Mucosa of stomach (tissue), 1 donor: ENCODE measurements at regions not wholly inside any gene's neighbourhood (a gene's known extent, or its start where the extent isn't known, plus 50 kb on each side); places are given as distances from the start of the nearest gene placed in this dataset.

ENCODE experiments used
- H3K27me3 ChIP-seq: one replicate; pipeline ENCODE4 v1.7.0; 2013; ENCODE audit warnings: mild to moderate bottlenecking, low read length; ENCODE audit not compliant: control insufficient read depth, insufficient read depth
- H3K36me3 ChIP-seq: one replicate; pipeline ENCODE4 v1.7.0; 2013; ENCODE audit warnings: low read length; ENCODE audit not compliant: control insufficient read depth, insufficient read depth
- H3K4me1 ChIP-seq: one replicate; pipeline ENCODE4 v1.7.0; 2013; ENCODE audit warnings: mild to moderate bottlenecking, low read length; ENCODE audit not compliant: control insufficient read depth, insufficient read depth
- H3K4me3 ChIP-seq: one replicate; pipeline ENCODE4 v1.7.0; 2013; ENCODE audit warnings: low read length
- H3K9ac ChIP-seq: one replicate; pipeline ENCODE4 v1.7.0; 2013; ENCODE audit warnings: mild to moderate bottlenecking, low read length, moderate library complexity
- H3K9me3 ChIP-seq: one replicate; pipeline ENCODE4 v1.7.0; 2013; ENCODE audit warnings: mild to moderate bottlenecking, low read length, moderate library complexity; ENCODE audit not compliant: control insufficient read depth
- donor health status: Pancreatic carcinoma.

GRCh38 chrX:20477836-20478524, 211.3 kb upstream of the RPS6KA3 start:
- no peaks in the 10 kb centered on the region for H3K4me1 ChIP-seq
- H3K27me3 ChIP-seq, result no peaks in the 10 kb centered on the region
- H3K9ac ChIP-seq, result no peak overlapping the region
- H3K4me3 ChIP-seq, result no peak overlapping the region
- no peaks in the 10 kb centered on the region for H3K36me3 ChIP-seq
- no peaks in the 10 kb centered on the region for H3K9me3 ChIP-seq

GRCh38 chrX:20477219-20477618, 210.5 kb upstream of the RPS6KA3 start:
- no peak overlapping the region for H3K9ac ChIP-seq
- H3K4me3 ChIP-seq, result no peak overlapping the region
- H3K9me3 ChIP-seq, result no peaks in the 10 kb centered on the region
- H3K4me1 ChIP-seq, result no peaks in the 10 kb centered on the region
- no peaks in the 10 kb centered on the region for H3K27me3 ChIP-seq
- no peaks in the 10 kb centered on the region for H3K36me3 ChIP-seq

- H3K27me3 ChIP-seq, result no peaks in the 10 kb centered on the region
- H3K4me3 ChIP-seq, result no peak overlapping the region
- H3K9me3 ChIP-seq, result no peaks in the 10 kb centered on the region
- no peaks in the 10 kb centered on the region for H3K4me1 ChIP-seq
- H3K36me3 ChIP-seq, result no peaks in the 10 kb centered on the region
- H3K9ac ChIP-seq, result no peak overlapping the region
These were observed 206.0 kb upstream of the RPS6KA3 start for GRCh38 chrX:20472620-20473258.

- Histone ChIP-seq H3K36me3 (no peaks in the 10 kb centered on the region), H3K9ac (no peak overlapping the region), H3K4me1 (no peaks in the 10 kb centered on the region), H3K9me3 (no peaks in the 10 kb centered on the region), H3K27me3 (no peaks in the 10 kb centered on the region), H3K4me3 (no peak overlapping the region)
These were observed 205.4 kb upstream of the RPS6KA3 start for GRCh38 chrX:20472148-20472547.

- H3K4me3 ChIP-seq, result no peak overlapping the region
- no peak overlapping the region for H3K9ac ChIP-seq
- H3K36me3 ChIP-seq, result no peaks in the 10 kb centered on the region
- no peaks in the 10 kb centered on the region for H3K27me3 ChIP-seq
- H3K9me3 ChIP-seq, result no peaks in the 10 kb centered on the region
- no peaks in the 10 kb centered on the region for H3K4me1 ChIP-seq
These were observed 204.8 kb upstream of the RPS6KA3 start for GRCh38 chrX:20471483-20471882.

- H3K4me3 ChIP-seq, result no peak overlapping the region
- no peaks in the 10 kb centered on the region for H3K4me1 ChIP-seq
- no peaks in the 10 kb centered on the region for H3K27me3 ChIP-seq
- no peaks in the 10 kb centered on the region for H3K9me3 ChIP-seq
- no peak overlapping the region for H3K9ac ChIP-seq
- H3K36me3 ChIP-seq, result no peaks in the 10 kb centered on the region
These were observed 196.8 kb upstream of the RPS6KA3 start for GRCh38 chrX:20463296-20464075.

- H3K9me3 ChIP-seq, result no peaks in the 10 kb centered on the region
- no peaks in the 10 kb centered on the region for H3K27me3 ChIP-seq
- no peak overlapping the region for H3K9ac ChIP-seq
- H3K36me3 ChIP-seq, result no peaks in the 10 kb centered on the region
- no peak overlapping the region for H3K4me3 ChIP-seq
- no peaks in the 10 kb centered on the region for H3K4me1 ChIP-seq
These were observed 194.9 kb upstream of the RPS6KA3 start for GRCh38 chrX:20461576-20461975.

GRCh38 chrX:20461002-20461401, 194.3 kb upstream of the RPS6KA3 start:
- Histone ChIP-seq H3K4me3 (no peak overlapping the region), H3K4me1 (no peaks in the 10 kb centered on the region), H3K9ac (no peak overlapping the region), H3K36me3 (no peaks in the 10 kb centered on the region), H3K27me3 (no peaks in the 10 kb centered on the region), H3K9me3 (no peaks in the 10 kb centered on the region)

- H3K9me3 ChIP-seq, result no peaks in the 10 kb centered on the region
- no peak overlapping the region for H3K4me3 ChIP-seq
- no peaks in the 10 kb centered on the region for H3K4me1 ChIP-seq
- H3K9ac ChIP-seq, result no peak overlapping the region
- H3K27me3 ChIP-seq, result no peaks in the 10 kb centered on the region
- H3K36me3 ChIP-seq, result no peaks in the 10 kb centered on the region
These were observed 193.0 kb upstream of the RPS6KA3 start for GRCh38 chrX:20459410-20460350.

- Histone ChIP-seq H3K4me3 (no peak overlapping the region), H3K4me1 (no peaks in the 10 kb centered on the region), H3K27me3 (no peaks in the 10 kb centered on the region), H3K9ac (no peak overlapping the region), H3K36me3 (no peaks in the 10 kb centered on the region), H3K9me3 (no peaks in the 10 kb centered on the region)
These were observed 190.3 kb upstream of the RPS6KA3 start for GRCh38 chrX:20456971-20457370.

GRCh38 chrX:20455001-20455400, 188.3 kb upstream of the RPS6KA3 start:
- H3K4me3 ChIP-seq, result no peak overlapping the region
- no peaks in the 10 kb centered on the region for H3K36me3 ChIP-seq
- no peak overlapping the region for H3K9ac ChIP-seq
- no peaks in the 10 kb centered on the region for H3K9me3 ChIP-seq
- no peaks in the 10 kb centered on the region for H3K27me3 ChIP-seq
- no peaks in the 10 kb centered on the region for H3K4me1 ChIP-seq
